Stimulated activated memory B cell treated with anti-CD40 and anti-IgM and Interleukin-4, amounts not matched to agents 10 μg/mL and 1 μg/mL and 100 μg/mL, for 72 hours (primary cell): ENCODE measurements at regions not wholly inside any gene's neighbourhood (a gene's known extent, or its start where the extent isn't known, plus 50 kb on each side); places are given as distances from the start of the nearest gene placed in this dataset.
"Not testable (repeated sequence)": the region's sequence is repeated elsewhere in the genome, so short reads cannot be mapped to it uniquely, and the experiment has no call there.

ENCODE experiments used
- ATAC-seq: fragments of 150-1000 bp; cut with Tn5 transposase; 2 replicates; pipeline ENCODE4 v1.10.0; 2021
- H3K27ac Mint-ChIP-seq: one replicate; pipeline ENCODE4 v1.8.0; 2022; ENCODE audit warnings: mild to moderate bottlenecking, mixed read lengths
- H3K27me3 Mint-ChIP-seq: one replicate; pipeline ENCODE4 v1.8.0; 2022; ENCODE audit warnings: mixed read lengths
- H3K36me3 Mint-ChIP-seq: one replicate; pipeline ENCODE4 v1.8.0; 2022; ENCODE audit warnings: mixed read lengths
- H3K4me1 Mint-ChIP-seq: one replicate; pipeline ENCODE4 v1.8.0; 2022; ENCODE audit warnings: mixed read lengths
- H3K4me3 Mint-ChIP-seq: one replicate; pipeline ENCODE4 v1.8.0; 2022; ENCODE audit warnings: mild to moderate bottlenecking, moderate library complexity, mixed read lengths
- H3K9me3 Mint-ChIP-seq: one replicate; pipeline ENCODE4 v1.8.0; 2022; ENCODE audit warnings: mixed read lengths

DNA sequence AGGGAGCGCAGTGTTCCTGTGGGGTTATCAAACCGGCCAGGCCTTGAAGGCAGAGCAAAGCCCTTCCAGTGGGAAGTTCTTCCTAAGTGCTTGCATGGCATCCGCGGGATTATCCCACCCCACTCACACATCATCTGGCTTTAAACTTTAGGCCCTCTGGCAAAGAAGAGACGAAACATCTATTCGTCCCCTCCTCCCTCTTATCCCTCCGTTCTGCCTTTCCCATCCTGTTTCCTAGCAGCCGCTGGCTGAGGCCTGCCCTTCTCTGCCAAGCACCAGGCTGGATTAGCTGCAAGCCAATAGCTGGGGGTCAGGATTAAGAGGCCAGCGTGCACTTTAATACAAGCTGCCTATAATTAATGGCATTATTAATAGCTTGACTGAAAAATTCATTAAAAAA is 621.0 kb downstream of the PKHD1 start:
- ATAC-seq = no peak
- Mint-ChIP-seq H3K27me3 (no peaks in the 10 kb centered on the region), H3K27ac (no peak overlapping the region), H3K4me1 (no peaks in the 10 kb centered on the region), H3K36me3 (no peaks in the 10 kb centered on the region), H3K4me3 (no peak overlapping the region), H3K9me3 (peaks cover 3% of the 10 kb centered on the region)

DNA sequence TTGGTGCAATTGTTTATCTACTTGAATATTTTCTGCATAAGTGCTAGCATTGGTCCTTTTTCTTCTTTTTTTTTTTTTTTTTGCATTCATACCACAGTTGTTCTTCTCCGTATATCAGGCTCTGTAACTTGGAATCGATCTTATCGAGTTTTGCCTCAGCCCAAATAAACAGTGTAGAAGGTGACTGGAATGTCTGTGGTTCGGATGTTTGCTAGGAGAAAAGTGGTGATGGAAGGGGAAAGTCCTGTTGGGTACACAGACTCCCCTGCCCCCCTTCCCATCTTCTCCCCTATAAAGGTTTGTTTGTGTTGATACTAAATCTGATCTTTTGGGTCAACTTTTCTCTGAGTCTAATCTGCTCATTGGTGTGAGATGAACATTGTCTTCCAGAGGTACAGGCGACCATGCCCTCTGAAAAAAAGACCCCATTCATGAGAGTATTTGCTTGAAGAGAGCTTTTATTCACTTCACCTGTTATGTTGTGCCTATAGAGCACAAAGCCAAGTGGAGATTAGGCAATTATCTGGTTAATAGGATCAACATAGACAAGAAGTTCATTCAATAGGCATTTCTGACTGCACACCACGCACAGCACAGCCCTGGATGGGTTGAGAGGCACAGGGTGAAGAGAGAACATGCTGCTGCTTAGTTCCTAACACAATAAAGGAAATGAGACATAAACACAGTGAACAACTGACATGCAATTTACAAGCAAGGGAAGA is 620.0 kb downstream of the PKHD1 start:
- H3K4me1 Mint-ChIP-seq = no peaks in the 10 kb centered on the region
- no peak overlapping the region for H3K4me3 Mint-ChIP-seq
- no peak for ATAC-seq
- no peaks in the 10 kb centered on the region for H3K36me3 Mint-ChIP-seq
- no peak overlapping the region for H3K27ac Mint-ChIP-seq
- H3K9me3 Mint-ChIP-seq = peaks cover 3% of the 10 kb centered on the region
- H3K27me3 Mint-ChIP-seq = no peaks in the 10 kb centered on the region

DNA sequence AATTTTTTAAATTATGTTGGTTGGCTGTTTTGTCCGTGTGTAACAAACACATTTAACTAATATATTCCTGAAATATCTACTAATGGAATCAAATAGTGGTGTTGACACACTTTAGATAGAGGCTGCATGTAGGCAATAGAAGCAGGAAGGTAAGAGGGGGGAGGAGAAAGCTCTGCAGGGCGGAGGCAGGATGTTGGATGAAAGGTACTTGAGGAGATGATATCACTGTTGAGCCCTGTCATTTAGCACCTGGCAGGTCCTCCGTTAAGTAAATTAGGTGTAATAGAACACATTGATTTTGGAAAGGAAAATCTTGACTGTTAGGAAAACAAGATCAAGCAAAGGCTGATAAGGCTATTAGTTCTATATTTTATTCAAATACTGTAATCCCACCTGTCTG is 618.7 kb downstream of the PKHD1 start:
- Mint-ChIP-seq H3K27ac (no peak overlapping the region), H3K4me1 (no peaks in the 10 kb centered on the region), H3K4me3 (no peak overlapping the region), H3K27me3 (no peaks in the 10 kb centered on the region), H3K36me3 (no peaks in the 10 kb centered on the region), H3K9me3 (peaks cover 6% of the 10 kb centered on the region)
- ATAC-seq = no peak

DNA sequence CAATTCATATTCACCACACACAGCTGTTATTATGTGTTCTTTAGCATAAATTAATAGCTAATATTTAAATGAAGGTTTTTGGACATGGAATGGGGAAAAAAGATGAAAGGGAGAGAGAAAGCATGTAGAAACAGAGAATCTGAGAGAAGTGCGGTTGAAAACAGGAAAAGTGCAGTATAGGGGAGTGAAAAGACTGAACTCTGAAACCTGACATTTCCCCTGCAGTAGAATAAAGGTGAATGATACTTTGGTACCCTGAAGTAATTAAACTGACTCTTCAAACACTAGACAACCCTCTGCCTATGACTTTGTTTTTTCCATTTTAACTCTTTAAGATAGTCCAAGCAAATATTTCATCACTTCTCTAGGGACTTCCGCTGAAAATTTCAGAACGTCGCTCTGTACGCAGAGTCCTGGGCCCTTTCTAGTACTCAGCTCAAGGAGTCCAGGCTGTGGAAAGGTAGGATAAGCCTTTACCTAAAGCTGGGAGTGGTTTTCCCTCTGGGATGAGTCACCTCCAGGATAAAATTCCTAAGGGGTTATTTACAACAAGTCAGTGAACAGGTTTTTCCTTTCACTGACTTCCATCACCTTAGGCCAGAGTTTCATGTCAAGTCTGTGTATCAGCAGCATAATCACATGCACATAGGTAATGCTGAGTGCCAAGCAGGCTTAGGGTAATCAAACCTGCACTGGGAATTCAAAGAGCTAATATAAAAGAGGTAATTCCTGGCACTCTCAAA is 614.5 kb downstream of the PKHD1 start:
- Mint-ChIP-seq H3K9me3 (peaks cover 9% of the 10 kb centered on the region), H3K36me3 (no peaks in the 10 kb centered on the region), H3K27ac (no peak overlapping the region), H3K4me3 (no peak overlapping the region), H3K27me3 (no peaks in the 10 kb centered on the region), H3K4me1 (no peaks in the 10 kb centered on the region)
- no peak for ATAC-seq

DNA sequence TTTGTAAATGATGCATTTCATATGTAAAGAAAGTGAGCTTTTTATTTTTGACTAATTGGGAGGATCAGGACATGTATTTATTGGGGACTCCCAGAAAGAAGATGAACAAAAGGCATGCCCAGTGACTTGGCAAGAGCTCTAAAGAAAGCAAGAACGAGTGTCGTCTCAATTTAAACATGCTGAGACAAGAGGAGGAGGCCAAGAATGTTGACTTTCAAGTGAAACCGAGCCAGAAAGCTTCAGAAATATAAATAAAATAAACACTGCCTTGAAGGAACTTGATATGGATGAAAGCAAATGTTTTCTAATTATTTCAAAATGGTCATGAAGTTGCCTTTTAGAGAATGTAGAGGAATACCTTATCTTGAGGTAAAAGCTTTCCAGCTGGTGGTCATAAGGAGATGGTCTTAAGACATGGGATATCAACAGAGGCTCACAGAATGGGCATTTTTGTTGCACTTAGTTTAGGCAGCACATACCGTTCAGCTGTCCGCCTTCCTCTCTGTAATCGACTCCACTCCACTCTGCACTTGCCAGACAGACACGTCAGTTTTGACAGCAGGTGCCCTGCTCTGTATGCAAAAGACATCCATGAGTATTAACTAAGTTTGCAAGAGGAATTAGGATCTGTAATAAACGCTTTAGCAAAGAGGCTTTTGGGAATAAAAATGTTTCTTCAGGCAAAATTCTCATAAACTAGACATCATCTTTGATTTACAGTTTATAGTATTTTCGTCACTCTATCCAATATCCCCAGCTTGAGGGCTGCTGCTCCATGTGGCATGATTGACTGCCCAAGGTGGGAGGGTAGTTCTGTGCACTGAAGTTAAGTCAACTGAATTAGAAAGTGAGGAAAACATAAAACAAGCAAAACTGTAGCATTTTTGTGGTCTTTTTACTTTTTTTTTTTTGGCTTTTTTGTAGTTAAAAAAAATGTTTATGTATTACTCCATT is 613.1 kb downstream of the PKHD1 start:
- H3K27me3 Mint-ChIP-seq = no peaks in the 10 kb centered on the region
- no peaks in the 10 kb centered on the region for H3K4me1 Mint-ChIP-seq
- H3K27ac Mint-ChIP-seq = no peak overlapping the region
- H3K36me3 Mint-ChIP-seq = no peaks in the 10 kb centered on the region
- H3K4me3 Mint-ChIP-seq = no peak overlapping the region
- peaks cover 8% of the 10 kb centered on the region for H3K9me3 Mint-ChIP-seq
- no peak for ATAC-seq

DNA sequence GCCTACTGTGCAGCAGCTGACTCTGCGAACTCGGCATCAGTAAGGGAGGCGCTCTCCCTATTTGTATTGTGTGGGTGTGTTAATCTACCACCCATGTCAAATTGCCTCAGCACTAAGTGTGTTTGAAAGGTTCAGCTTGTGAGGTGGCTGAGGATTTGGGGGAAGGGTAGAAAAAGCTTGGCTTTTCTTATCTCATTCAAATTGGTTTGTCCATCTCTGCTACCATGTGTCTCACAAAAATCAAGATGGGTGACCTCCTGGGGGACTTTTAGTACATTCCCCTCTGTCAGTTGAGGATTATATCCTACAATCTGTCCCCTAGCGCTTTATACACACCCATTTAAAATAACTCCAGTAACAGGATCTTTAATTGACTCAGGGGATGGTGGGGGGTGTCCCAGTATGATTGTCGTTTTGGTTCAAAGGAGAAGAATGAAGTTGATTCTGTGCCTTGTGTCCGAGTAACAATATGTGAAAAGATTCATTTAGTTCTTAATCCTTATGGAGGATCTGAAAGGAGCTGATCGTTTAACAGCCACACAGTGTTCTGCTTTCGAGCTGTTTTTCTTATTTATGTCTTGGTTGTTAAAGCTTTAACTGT is 609.6 kb downstream of the PKHD1 start:
- peaks cover 5% of the 10 kb centered on the region for H3K9me3 Mint-ChIP-seq
- H3K4me3 Mint-ChIP-seq = no peak overlapping the region
- no peaks in the 10 kb centered on the region for H3K4me1 Mint-ChIP-seq
- no peak overlapping the region for H3K27ac Mint-ChIP-seq
- no peaks in the 10 kb centered on the region for H3K36me3 Mint-ChIP-seq
- no peaks in the 10 kb centered on the region for H3K27me3 Mint-ChIP-seq
- no peak for ATAC-seq

DNA sequence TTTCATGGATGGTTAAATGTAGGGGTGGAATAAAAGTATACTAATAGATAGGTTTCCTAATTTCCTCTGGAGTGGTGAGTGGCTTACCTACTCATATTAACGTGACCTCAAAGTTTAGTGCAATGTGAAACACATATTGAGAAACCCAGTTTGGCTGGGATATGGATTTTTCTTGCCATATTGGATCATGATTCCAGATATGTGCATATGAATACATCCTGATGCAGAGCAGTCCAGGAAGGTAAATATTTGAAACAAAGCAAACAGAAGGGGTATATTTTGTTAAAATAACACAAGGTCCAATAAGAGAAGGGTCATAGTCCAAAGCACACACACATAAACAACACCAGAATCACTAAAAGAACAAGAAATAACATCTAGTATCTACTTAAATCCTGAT is 608.1 kb downstream of the PKHD1 start:
- H3K4me3 Mint-ChIP-seq = no peak overlapping the region
- ATAC-seq = no peak
- no peaks in the 10 kb centered on the region for H3K36me3 Mint-ChIP-seq
- H3K9me3 Mint-ChIP-seq = peaks cover 2% of the 10 kb centered on the region
- no peak overlapping the region for H3K27ac Mint-ChIP-seq
- no peaks in the 10 kb centered on the region for H3K4me1 Mint-ChIP-seq
- H3K27me3 Mint-ChIP-seq = no peaks in the 10 kb centered on the region

DNA sequence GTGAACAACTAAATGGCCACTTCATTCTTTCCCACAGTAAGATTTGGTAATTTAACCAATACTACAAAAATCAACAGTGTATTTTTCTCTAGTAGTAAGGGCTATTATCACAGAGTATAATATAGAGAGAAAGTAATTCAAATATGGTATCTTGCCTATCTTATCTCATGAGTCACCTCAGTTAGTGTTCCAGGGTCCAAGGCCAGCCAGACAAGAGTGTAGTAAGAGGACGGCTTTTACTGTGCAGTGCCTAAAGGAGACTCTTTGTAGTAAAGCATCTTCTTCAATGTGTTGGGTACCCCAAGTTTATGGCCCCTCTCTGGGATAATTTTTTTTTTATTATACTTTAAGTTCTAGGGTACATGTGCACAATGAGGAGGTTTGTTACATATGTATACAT is 607.4 kb downstream of the PKHD1 start:
- no peaks in the 10 kb centered on the region for H3K36me3 Mint-ChIP-seq
- ATAC-seq = no peak
- peaks cover 2% of the 10 kb centered on the region for H3K9me3 Mint-ChIP-seq
- no peaks in the 10 kb centered on the region for H3K27me3 Mint-ChIP-seq
- H3K4me3 Mint-ChIP-seq = no peak overlapping the region
- H3K4me1 Mint-ChIP-seq = no peaks in the 10 kb centered on the region
- H3K27ac Mint-ChIP-seq = no peak overlapping the region

DNA sequence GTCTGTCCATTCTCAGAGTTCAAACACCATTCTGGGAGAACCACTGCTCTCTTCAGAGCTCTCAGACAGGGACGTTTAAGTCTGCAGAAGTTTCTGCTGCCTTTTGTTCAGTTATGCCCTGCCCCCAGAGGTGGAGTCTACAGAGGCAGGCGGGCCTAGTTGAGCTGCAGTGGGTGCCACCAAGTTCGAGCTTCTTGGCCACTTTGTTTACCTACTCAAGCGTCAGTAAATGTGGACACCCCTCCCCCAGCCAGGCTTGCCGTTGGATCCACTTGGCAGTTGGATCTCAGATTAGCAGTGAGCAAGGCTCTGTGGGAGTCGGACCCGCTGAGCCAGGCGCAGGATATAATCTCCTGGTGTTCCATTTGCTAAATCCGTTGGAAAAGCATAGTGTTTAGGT is 601.5 kb downstream of the PKHD1 start:
- H3K4me1 Mint-ChIP-seq, H3K4me3 Mint-ChIP-seq: not testable (repeated sequence)

DNA sequence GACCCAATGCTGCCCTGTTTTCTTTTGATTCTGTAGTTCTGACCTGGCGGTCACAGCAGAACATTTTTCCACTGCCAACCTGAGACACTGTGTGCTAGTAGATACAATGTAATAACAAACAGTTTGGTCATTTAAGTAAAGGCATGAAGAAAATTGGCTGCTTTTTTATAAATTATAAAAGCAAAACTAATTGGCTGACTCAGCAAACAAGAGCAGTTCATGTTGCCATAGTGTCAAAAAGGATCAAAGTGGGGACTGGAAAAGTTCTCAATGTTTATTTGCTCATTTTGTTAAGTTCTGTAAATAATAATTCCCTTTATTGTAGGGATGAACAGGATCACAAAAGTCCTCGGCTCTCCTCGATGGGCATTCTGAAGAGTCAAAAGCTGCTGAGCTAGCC is 599.5 kb downstream of the PKHD1 start:
- H3K36me3 Mint-ChIP-seq = no peaks in the 10 kb centered on the region
- no peak overlapping the region for H3K4me3 Mint-ChIP-seq
- no peaks in the 10 kb centered on the region for H3K9me3 Mint-ChIP-seq
- no peak overlapping the region for H3K27ac Mint-ChIP-seq
- no peaks in the 10 kb centered on the region for H3K27me3 Mint-ChIP-seq
- no peaks in the 10 kb centered on the region for H3K4me1 Mint-ChIP-seq
- ATAC-seq = no peak

More for the DNA sequence above, 601.5 kb downstream of the PKHD1 start:
- ATAC-seq, H3K27ac Mint-ChIP-seq, H3K36me3 Mint-ChIP-seq, H3K9me3 Mint-ChIP-seq, H3K27me3 Mint-ChIP-seq: not testable (repeated sequence)

DNA sequence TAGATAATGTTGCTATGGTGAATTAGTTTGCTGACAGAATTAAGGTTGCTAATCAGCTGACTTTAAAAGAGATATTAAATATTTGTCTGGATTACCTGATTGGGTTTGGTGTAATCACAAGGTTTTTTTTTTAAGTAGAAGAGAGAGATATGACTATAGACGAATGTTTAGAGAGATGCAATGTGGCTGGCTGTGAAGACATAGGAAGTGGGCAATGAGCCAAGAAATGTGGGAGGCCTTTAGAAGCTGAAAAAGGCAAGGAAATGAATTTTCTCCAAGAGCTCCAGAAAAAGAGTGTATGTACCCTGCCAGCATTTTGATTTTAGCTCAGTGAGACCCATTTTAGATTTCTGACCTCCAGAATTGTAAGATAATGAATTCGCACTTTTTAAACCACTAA is 598.3 kb downstream of the PKHD1 start:
- no peaks in the 10 kb centered on the region for H3K36me3 Mint-ChIP-seq
- no peak for ATAC-seq
- H3K4me1 Mint-ChIP-seq = no peaks in the 10 kb centered on the region
- no peaks in the 10 kb centered on the region for H3K27me3 Mint-ChIP-seq
- H3K27ac Mint-ChIP-seq = no peak overlapping the region
- no peak overlapping the region for H3K4me3 Mint-ChIP-seq
- H3K9me3 Mint-ChIP-seq = no peaks in the 10 kb centered on the region

DNA sequence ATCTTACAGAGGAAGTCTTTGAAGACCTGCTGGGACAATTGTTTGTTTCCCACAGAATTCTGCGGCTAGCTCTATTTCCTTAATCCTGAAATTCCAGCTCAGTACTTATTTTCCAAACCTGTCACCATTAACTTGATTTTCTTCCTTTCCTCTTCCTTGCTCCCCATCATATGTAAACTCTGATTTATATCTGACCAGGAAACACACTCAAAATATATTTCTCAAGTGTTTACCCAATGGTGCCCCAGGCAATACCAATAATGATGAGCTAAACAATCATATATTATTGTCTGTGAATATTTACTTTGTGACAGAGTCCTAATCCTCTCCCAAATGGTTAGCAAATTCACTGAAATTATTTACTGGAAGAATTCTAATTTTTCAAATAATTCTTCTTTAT is 597.3 kb downstream of the PKHD1 start:
- H3K9me3 Mint-ChIP-seq = no peaks in the 10 kb centered on the region
- no peaks in the 10 kb centered on the region for H3K36me3 Mint-ChIP-seq
- no peak overlapping the region for H3K4me3 Mint-ChIP-seq
- no peaks in the 10 kb centered on the region for H3K4me1 Mint-ChIP-seq
- H3K27ac Mint-ChIP-seq = no peak overlapping the region
- no peak for ATAC-seq
- no peaks in the 10 kb centered on the region for H3K27me3 Mint-ChIP-seq

DNA sequence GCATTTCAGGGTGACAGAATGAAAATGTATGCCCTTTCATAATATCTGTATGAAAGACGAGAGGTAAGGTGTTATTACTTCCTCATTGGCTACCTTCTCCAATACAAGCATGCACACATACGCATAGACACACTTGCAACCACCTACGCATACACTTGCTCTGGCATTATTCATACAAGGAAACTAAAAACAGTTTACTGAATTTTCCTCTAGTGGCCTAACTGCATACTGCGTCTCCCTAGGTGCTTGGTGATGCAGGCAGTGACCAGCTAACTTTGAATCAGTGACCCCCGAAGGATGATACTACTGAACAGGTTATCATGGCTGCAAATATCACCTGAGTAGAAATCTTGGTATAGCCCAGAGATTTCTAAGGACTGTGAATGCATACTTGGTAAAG is 593.1 kb downstream of the PKHD1 start:
- H3K36me3 Mint-ChIP-seq = no peaks in the 10 kb centered on the region
- H3K27me3 Mint-ChIP-seq = no peaks in the 10 kb centered on the region
- no peaks in the 10 kb centered on the region for H3K9me3 Mint-ChIP-seq
- H3K4me3 Mint-ChIP-seq = no peak overlapping the region
- no peaks in the 10 kb centered on the region for H3K4me1 Mint-ChIP-seq
- ATAC-seq = no peak
- no peak overlapping the region for H3K27ac Mint-ChIP-seq

DNA sequence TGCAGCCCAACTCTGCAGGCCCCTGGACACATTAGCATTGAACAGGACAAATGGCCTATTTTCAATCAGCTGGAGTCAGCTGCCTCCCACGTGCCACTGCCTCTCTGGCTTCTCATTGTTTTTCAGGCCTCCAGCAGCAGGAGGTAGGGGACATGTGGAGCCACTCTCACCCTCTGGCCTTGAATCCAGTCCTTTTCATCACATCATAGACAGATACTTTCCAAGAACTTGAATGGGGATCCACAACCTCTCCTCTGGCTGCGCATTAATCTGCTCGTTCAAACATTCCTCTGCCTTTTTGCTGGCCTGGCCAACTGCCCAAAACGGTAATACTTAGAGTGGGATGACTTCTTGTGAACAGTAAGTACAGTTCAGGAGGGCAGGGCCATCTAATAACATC is 592.3 kb downstream of the PKHD1 start:
- no peak for ATAC-seq
- Mint-ChIP-seq H3K27ac (no peak overlapping the region), H3K9me3 (no peaks in the 10 kb centered on the region), H3K4me1 (no peaks in the 10 kb centered on the region), H3K27me3 (no peaks in the 10 kb centered on the region), H3K36me3 (no peaks in the 10 kb centered on the region), H3K4me3 (no peak overlapping the region)
